CD4-positive, alpha-beta T cell (primary cell): ENCODE measurements at regions not wholly inside any gene's neighbourhood (a gene's known extent, or its start where the extent isn't known, plus 50 kb on each side); places are given as distances from the start of the nearest gene placed in this dataset.
"Not testable (repeated sequence)": the region's sequence is repeated elsewhere in the genome, so short reads cannot be mapped to it uniquely, and the experiment has no call there.

Source experiments
- ATAC-seq: fragments of 200-7000 bp; cut with Tn5 transposase; one replicate; pipeline ENCODE4 v1.10.0; 2022; ENCODE audit warnings: mild to moderate bottlenecking; ENCODE audit not compliant: poor library complexity
- CTCF ChIA-PET: fragments of 350-600 bp; sonication (Branson Sonifier 250); formaldehyde crosslinking; loops from one replicate; lab custom pipeline; 2021; ENCODE audit warnings: antibody characterized with exemption, inconsistent platforms; lab: Charles Lee
- POLR2A ChIA-PET: fragments of 350-600 bp; sonication (Branson Sonifier 250); formaldehyde crosslinking; loops from one replicate; lab custom pipeline; 2021; ENCODE audit warnings: antibody characterized with exemption, inconsistent platforms; lab: Charles Lee
- DNase-seq, 14 experiments: peaks; one replicate each; pipeline ENCODE4 v3.0.0-alpha.2; 2013 to 2020; ENCODE audit warnings: mixed read lengths in 2 of 14
- H3K27ac ChIP-seq, 2 donors: one replicate each; pipeline versions ENCODE4 v1.5.1 to v1.7.0; 2013; ENCODE audit warnings: low read length in 2 of 2, low read depth in 1 of 2, mild to moderate bottlenecking in 1 of 2
- H3K27me3 ChIP-seq, 2 experiments: 1 replicate in 1 of 2; 2 replicates in 1 of 2; pipeline versions ENCODE4 v1.6.1 to v1.7.0; 2013; ENCODE audit warnings: low read length in 2 of 2, control low read depth in 1 of 2, mild to moderate bottlenecking in 1 of 2, moderate library complexity in 1 of 2; ENCODE audit not compliant: insufficient read depth in 2 of 2, control insufficient read depth in 1 of 2
- H3K36me3 ChIP-seq: one replicate; pipeline ENCODE4 v1.6.1; 2013; ENCODE audit warnings: low read length, control low read depth; ENCODE audit not compliant: insufficient read depth
- H3K4me1 ChIP-seq: one replicate; pipeline ENCODE4 v1.6.1; 2013; ENCODE audit warnings: low read length, control low read depth; ENCODE audit not compliant: insufficient read depth
- H3K4me3 ChIP-seq: one replicate; pipeline ENCODE4 v1.5.1; 2013; ENCODE audit warnings: mild to moderate bottlenecking, low read length, moderate library complexity
- H3K9me3 ChIP-seq, 2 experiments: 1 replicate in 1 of 2; 2 replicates in 1 of 2; pipeline versions ENCODE4 v1.6.1 to v1.7.0; 2013; ENCODE audit warnings: low read length in 2 of 2, mild to moderate bottlenecking in 2 of 2, control low read depth in 1 of 2, moderate library complexity in 1 of 2; ENCODE audit not compliant: control insufficient read depth in 1 of 2, insufficient read depth in 1 of 2
- H3K27ac Mint-ChIP-seq: one replicate; pipeline ENCODE4 v1.8.0; 2020; ENCODE audit warnings: mixed read lengths
- H3K27me3 Mint-ChIP-seq: one replicate; pipeline ENCODE4 v1.8.0; 2021; ENCODE audit warnings: mixed read lengths
- H3K36me3 Mint-ChIP-seq: one replicate; pipeline ENCODE4 v1.8.0; 2021; ENCODE audit warnings: low read depth, mixed read lengths
- H3K4me1 Mint-ChIP-seq: one replicate; pipeline ENCODE4 v1.8.0; 2021; ENCODE audit warnings: low read depth, mixed read lengths
- H3K4me3 Mint-ChIP-seq: one replicate; pipeline ENCODE4 v1.8.0; 2020; ENCODE audit warnings: mild to moderate bottlenecking, mixed read lengths
- H3K9me3 Mint-ChIP-seq: one replicate; pipeline ENCODE4 v1.8.0; 2020; ENCODE audit warnings: mixed read lengths
- intact Hi-C, 2 experiments: fragments of 100-400 bp; cut with DNase I in 1 of 2; cut with micrococcal nuclease in 1 of 2; formaldehyde crosslinking; loops; one replicate each; pipeline versions ENCODE4 v1.15.1 to v1.9.0; 2023 to 2025; cut with DNase I, micrococcal nuclease
- TF ChIP-seq, protein P1 (sequence below): fragments of 200-600 bp; IDR thresholded peaks from one replicate; pipeline ENCODE4 v1.8.0; 2022; ENCODE audit warnings: antibody characterized with exemption, mild to moderate bottlenecking

DNA sequence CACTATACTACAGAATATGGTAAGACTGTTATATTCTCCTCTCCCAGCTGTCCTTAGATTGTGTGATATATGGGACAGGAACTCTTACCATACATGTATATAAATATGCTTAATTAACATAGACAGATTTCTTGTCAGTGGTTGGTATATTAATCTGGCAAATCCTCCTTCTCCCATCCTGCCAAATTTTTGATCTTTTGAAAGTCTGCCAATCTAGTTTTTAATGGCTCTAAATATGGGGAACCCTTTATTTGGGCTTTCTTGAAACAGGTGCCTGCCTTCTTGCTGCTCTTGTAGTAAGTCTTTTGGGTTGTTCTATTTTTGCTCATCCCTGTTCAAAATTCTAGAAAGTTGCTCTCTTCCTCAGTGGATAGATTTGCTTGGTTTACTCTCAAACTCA, 63.5 kb downstream of the SPATA31D1 start:
- Mint-ChIP-seq H3K4me3 (no peak overlapping the region), H3K9me3 (peaks cover 2% of the 10 kb centered on the region), H3K27me3 (no peaks in the 10 kb centered on the region), H3K4me1 (no peaks in the 10 kb centered on the region), H3K36me3 (no peaks in the 10 kb centered on the region), H3K27ac (no peak overlapping the region)
- Histone ChIP-seq H3K4me3 (no peak overlapping the region), H3K9me3 (peaks cover 0 to 26% of the 10 kb centered on the region in 2 experiments), H3K4me1 (no peaks in the 10 kb centered on the region), H3K27me3 (no peaks in the 10 kb centered on the region), H3K27ac (no peak overlapping the region), H3K36me3 (no peaks in the 10 kb centered on the region)
- POLR2A ChIA-PET, result no interaction called here
- DNase-seq (no peak), ATAC-seq (no peak)
- intact Hi-C loops, result no loop called here
- TF ChIP-seq, protein P1, sequence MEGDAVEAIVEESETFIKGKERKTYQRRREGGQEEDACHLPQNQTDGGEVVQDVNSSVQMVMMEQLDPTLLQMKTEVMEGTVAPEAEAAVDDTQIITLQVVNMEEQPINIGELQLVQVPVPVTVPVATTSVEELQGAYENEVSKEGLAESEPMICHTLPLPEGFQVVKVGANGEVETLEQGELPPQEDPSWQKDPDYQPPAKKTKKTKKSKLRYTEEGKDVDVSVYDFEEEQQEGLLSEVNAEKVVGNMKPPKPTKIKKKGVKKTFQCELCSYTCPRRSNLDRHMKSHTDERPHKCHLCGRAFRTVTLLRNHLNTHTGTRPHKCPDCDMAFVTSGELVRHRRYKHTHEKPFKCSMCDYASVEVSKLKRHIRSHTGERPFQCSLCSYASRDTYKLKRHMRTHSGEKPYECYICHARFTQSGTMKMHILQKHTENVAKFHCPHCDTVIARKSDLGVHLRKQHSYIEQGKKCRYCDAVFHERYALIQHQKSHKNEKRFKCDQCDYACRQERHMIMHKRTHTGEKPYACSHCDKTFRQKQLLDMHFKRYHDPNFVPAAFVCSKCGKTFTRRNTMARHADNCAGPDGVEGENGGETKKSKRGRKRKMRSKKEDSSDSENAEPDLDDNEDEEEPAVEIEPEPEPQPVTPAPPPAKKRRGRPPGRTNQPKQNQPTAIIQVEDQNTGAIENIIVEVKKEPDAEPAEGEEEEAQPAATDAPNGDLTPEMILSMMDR, result no peak
- CTCF ChIA-PET, result no interaction called here

DNA sequence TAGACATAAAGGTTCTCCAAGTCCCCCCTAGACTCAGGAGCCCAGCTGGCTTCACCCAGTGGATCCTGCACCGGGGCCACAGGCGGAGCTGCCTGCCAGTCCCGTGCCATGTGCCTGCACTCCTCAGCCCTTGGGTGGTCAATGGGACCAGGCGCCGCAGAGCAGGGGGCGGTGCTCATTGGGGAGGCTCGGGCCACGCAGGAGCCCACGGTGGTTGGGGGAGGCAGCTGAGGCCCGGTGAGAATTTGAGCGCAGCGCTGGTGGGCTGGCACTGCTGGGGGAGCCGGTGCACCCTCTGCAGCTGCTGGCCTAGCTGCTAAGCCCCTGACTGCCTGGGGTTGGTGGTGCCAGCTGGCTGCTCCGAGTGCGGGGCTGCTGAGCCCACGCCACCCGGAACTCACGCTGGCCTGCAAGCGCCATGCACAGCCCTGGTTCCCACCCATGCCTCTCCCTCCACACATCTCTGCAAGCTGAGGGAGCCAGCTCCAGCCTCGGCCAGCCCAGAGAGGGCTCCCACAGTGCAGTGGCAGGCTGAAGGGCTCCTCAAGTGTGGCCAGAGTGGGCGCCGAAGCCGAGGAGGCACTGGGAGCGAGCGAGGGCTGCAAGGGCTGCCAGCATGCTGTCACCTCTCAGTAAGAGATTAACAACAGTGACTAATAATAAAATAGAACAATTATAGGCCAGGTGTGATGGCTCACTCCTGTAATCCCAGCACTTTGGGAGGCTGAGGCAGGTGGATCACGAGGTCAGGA, 65.9 kb downstream of the SPATA31D1 start:
- Histone ChIP-seq H3K9me3 (peaks cover 0 to 26% of the 10 kb centered on the region in 2 experiments), H3K27me3 (no peaks in the 10 kb centered on the region), H3K4me3 (no peak overlapping the region), H3K36me3 (no peaks in the 10 kb centered on the region), H3K4me1 (no peaks in the 10 kb centered on the region), H3K27ac (no peak overlapping the region)
- ATAC-seq (no peak), DNase-seq (no peak)
- H3K27me3 Mint-ChIP-seq, result no peaks in the 10 kb centered on the region
- intact Hi-C loops, result no loop called here
- H3K36me3 Mint-ChIP-seq, result no peaks in the 10 kb centered on the region
- no peak overlapping the region for H3K4me3 Mint-ChIP-seq
- ChIA-PET CTCF (no interaction called here), POLR2A (no interaction called here)
- no peaks in the 10 kb centered on the region for H3K9me3 Mint-ChIP-seq
- TF ChIP-seq, protein P1, result no peak
- H3K4me1 Mint-ChIP-seq, result no peaks in the 10 kb centered on the region
- no peak overlapping the region for H3K27ac Mint-ChIP-seq

DNA sequence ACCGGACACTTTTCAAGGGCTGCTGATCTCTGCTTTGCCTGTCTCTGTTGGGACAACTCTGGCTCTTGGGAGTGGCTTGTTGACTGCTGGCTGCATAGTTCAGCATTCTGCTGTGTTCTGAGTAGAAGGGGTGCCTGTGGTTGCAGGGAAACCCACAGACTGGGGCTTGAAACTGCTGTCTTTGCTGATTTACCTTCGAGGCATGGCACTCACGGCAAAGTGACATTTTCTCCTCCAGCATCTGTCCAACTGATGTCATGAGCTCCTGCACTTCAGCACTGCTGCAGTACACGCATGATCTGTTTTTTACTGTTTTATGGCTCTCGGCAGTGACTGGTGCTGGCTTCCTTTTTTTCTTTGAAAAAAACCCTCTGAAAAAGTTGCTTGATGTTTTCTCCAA, 69.2 kb downstream of the SPATA31D1 start:
- H3K27me3 Mint-ChIP-seq, result no peaks in the 10 kb centered on the region
- H3K9me3 Mint-ChIP-seq, result no peaks in the 10 kb centered on the region
- Histone ChIP-seq H3K27me3 (no peaks in the 10 kb centered on the region), H3K4me3 (no peak overlapping the region), H3K9me3 (peaks cover 0 to 41% of the 10 kb centered on the region in 2 experiments), H3K27ac (no peak overlapping the region), H3K4me1 (no peaks in the 10 kb centered on the region), H3K36me3 (no peaks in the 10 kb centered on the region)
- CTCF ChIA-PET, result no interaction called here
- H3K4me3 Mint-ChIP-seq, result no peak overlapping the region
- H3K27ac Mint-ChIP-seq, result no peak overlapping the region
- intact Hi-C loops, result no loop called here
- ATAC-seq, result no peak
- H3K36me3 Mint-ChIP-seq, result no peaks in the 10 kb centered on the region
- TF ChIP-seq, protein P1, result no peak
- H3K4me1 Mint-ChIP-seq, result no peaks in the 10 kb centered on the region
- POLR2A ChIA-PET, result no interaction called here
- no peak for DNase-seq

- DNase-seq, H3K4me1 Mint-ChIP-seq, H3K4me3 Mint-ChIP-seq, H3K9me3 Mint-ChIP-seq, CTCF ChIA-PET, ATAC-seq, H3K27ac Mint-ChIP-seq, H3K27me3 ChIP-seq, intact Hi-C loops, H3K36me3 ChIP-seq, H3K27me3 Mint-ChIP-seq, H3K4me1 ChIP-seq, H3K4me3 ChIP-seq, POLR2A ChIA-PET, H3K36me3 Mint-ChIP-seq, H3K27ac ChIP-seq: not testable (repeated sequence)
- peaks cover 0 to 23% of the 10 kb centered on the region in 2 experiments for H3K9me3 ChIP-seq
Observed at GRCh38 chr9:82061801-82062200, 73.2 kb downstream of the SPATA31D1 start.
